ENCODE measurements at regions not wholly inside any gene's neighbourhood (a gene's known extent, or its start where the extent isn't known, plus 50 kb on each side); places are given as distances from the start of the nearest gene placed in this dataset.

DNA sequence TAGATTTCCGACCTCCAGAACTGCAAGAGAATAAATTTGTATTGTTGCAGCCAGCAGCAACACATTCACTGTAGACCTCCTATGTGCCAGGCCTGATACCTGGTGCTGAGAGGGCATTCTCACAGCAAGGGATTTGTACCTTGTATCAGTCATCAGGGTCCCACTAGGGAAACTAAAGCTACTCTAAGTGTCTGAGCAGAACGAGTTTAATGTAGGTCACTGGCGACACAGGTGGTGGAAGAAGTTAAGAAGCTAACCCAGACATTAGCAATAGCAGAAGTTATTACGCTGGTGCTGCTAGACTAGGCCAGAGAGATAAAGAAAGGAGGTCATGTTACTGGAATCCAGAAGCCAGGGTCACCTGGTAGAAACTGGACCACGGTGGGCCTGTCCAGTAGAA is 60.5 kb upstream of the BCL6 start:
- TF ChIP-seq SP2 (tag by site-specific recombination; IDR thresholded peaks at IDR 0.05) (no peak), ZFP41 (tag by site-specific recombination; IDR thresholded peaks at IDR 0.05; ENCODE audit: borderline replicate concordance) (no peak)

Data from HEK293 (cell line).